ENCODE measurements at regions not wholly inside any gene's neighbourhood (a gene's known extent, or its start where the extent isn't known, plus 50 kb on each side); places are given as distances from the start of the nearest gene placed in this dataset.

- Histone ChIP-seq H3K27me3 (ENCODE audit: insufficient read depth) (no peaks in the 10 kb centered on the region), H3K4me2 (no peak overlapping the region), H3K36me3 (ENCODE audit: insufficient read depth) (no peaks in the 10 kb centered on the region), H3K4me3 (no peak overlapping the region), H3K79me2 (replicated peaks; ENCODE audit: insufficient read depth) (no peaks in the 10 kb centered on the region), H2AFZ (no peak overlapping the region), H4K20me1 (replicated peaks; ENCODE audit: insufficient read depth) (no peaks in the 10 kb centered on the region), H3F3A (replicated peaks; ENCODE audit: low read depth) (no peaks in the 10 kb centered on the region), H3K9me2 (ENCODE audit: insufficient read depth) (no peaks in the 10 kb centered on the region), H3K27ac (ENCODE audit: low read depth) (no peak overlapping the region), H3K4me1 (ENCODE audit: insufficient read depth) (no peaks in the 10 kb centered on the region)
- Mint-ChIP-seq H3K36me3 (ENCODE audit: low read depth) (no peaks in the 10 kb centered on the region), H3K4me3 (no peak overlapping the region), H3K27ac (no peak overlapping the region), H3K4me1 (peaks cover 8% of the 10 kb centered on the region; the same call in 2 of the 3 replicates), H3K27me3 (ENCODE audit: insufficient read depth, low read depth, poor library complexity) (peaks cover 8% of the 10 kb centered on the region), H3K9me3 (no peaks in the 10 kb centered on the region; the same call in 2 of the 3 replicates)
- TF ChIP-seq NANOG (IDR thresholded peaks at IDR 0.05; ENCODE audit: borderline replicate concordance) (no peak), CREB1 (CRISPR knock-in tag; IDR thresholded peaks at IDR 0.05; ENCODE audit: low read depth) (no peak), STAT1 (IDR thresholded peaks at IDR 0.05; ENCODE audit: unreplicated experiment) (no peak), ZNF331 (CRISPR knock-in tag; IDR thresholded peaks at IDR 0.05; ENCODE audit: low read depth) (no peak), EZH2phosphoT487 (IDR thresholded peaks at IDR 0.05; ENCODE audit: unreplicated experiment) (no peak), POLR2AphosphoS5 (IDR thresholded peaks at IDR 0.05; ENCODE audit: low read depth) (no peak), ETS1 (IDR thresholded peaks at IDR 0.05) (no peak), CTCF (conservative IDR thresholded peaks at IDR 0.05; ENCODE audit: low read depth in 2 of 2) (no peak), REST (IDR thresholded peaks at IDR 0.05; ENCODE audit: unreplicated experiment) (no peak), ZNF462 (CRISPR knock-in tag; IDR thresholded peaks at IDR 0.05) (no peak), JUNB (IDR thresholded peaks at IDR 0.05; ENCODE audit: unreplicated experiment) (no peak), ZNF114 (CRISPR knock-in tag; IDR thresholded peaks at IDR 0.05) (no peak), EZH2 (IDR thresholded peaks at IDR 0.05; ENCODE audit: low read depth, unreplicated experiment) (no peak)
- DNase-seq (ENCODE audit: low spot score) = no peak
- no peak for ATAC-seq
These were observed 210.4 kb upstream of the C14orf180 start for GRCh38 chr14:104369208-104369607.

Measured in GM23338 (cell line).